PC-9 (cell line): ENCODE measurements at regions not wholly inside any gene's neighbourhood (a gene's known extent, or its start where the extent isn't known, plus 50 kb on each side); places are given as distances from the start of the nearest gene placed in this dataset.

ENCODE experiments used
- CTCF ChIP-seq: fragments of 200-600 bp; sonication (generic); conservative IDR thresholded peaks from 2 replicates; pipeline ENCODE4 v1.6.1; 2017; ENCODE audit warnings: mixed run types, antibody characterized with exemption, mild to moderate bottlenecking, moderate library complexity
- EZH2 ChIP-seq: fragments of 200-600 bp; sonication (generic); IDR thresholded peaks from 2 replicates; pipeline ENCODE4 v1.8.0; 2017; ENCODE audit warnings: antibody characterized with exemption, low read depth

- TF ChIP-seq CTCF (no peak), EZH2 (no peak)
These were observed 118.9 kb downstream of the MXRA5 start for GRCh38 chrX:3227526-3227925.
